ENCODE measurements at regions not wholly inside any gene's neighbourhood (a gene's known extent, or its start where the extent isn't known, plus 50 kb on each side); places are given as distances from the start of the nearest gene placed in this dataset.

DNA sequence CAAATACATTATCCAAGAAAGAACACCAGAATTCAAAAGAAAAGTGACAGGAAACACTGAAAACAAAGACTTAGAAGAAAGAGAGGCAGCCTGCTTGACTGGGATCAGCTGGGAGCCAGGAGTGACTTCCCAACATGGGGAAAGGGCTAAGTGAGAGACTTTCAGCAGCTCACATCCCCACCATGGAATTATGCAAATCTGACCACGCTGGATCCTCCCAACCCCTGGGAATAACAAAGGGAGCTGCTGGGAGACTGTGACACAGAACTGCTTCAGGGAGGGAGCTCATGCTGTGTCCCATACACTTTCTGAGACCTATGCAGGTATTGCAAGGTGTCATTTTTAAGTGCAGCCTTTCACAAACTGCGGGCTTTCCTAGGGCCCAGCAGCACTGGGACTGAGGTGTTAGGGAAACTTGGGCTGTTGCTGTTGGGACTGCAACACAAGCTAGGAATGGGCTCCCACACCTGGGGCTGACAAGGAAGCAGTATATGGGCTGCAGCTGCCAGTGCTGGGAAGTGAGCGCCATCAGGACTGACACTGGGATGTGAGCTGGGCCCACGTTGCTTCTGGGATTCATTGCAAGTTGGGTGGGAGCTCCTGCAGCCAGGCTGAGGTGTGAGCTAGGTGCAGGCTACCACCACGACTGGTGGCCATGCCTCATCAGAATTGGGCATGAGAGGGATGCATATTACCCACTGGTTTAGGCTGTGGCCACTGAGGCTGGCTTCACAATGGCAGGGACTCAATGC lies 139.1 kb downstream of the KDR start:
- DNase-seq, result no peak

- no peak for DNase-seq
Observed at GRCh38 chr4:54976682-54977081, 148.7 kb downstream of the KDR start.

DNA sequence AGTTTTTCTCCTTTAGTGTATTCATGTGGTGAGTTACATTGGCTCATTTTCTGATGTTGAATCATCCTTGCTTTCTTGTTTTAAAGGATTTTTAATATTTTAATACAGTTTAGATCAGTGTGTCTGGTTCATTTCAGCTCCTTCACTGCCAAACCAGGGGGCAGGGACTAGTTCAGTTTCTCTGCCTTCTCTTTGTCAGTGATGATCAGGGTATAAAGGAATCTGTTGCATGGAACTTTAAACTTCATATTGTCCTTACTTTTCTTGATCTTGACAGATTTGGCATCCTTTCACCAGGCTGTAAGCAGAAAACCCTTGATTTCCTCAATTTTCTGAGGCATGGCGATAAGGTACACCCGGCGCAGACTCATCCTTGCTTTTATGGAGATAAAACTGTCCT lies 149.4 kb downstream of the KDR start:
- no peak for DNase-seq

- no peak for DNase-seq
Observed at GRCh38 chr4:54973784-54974183, 151.6 kb downstream of the KDR start.

GRCh38 chr4:54971474-54971950 lies 153.9 kb downstream of the KDR start:
- DNase-seq, result peak; percentile 10

GRCh38 chr4:54967289-54967688 lies 158.1 kb downstream of the KDR start:
- no peak for DNase-seq

DNA sequence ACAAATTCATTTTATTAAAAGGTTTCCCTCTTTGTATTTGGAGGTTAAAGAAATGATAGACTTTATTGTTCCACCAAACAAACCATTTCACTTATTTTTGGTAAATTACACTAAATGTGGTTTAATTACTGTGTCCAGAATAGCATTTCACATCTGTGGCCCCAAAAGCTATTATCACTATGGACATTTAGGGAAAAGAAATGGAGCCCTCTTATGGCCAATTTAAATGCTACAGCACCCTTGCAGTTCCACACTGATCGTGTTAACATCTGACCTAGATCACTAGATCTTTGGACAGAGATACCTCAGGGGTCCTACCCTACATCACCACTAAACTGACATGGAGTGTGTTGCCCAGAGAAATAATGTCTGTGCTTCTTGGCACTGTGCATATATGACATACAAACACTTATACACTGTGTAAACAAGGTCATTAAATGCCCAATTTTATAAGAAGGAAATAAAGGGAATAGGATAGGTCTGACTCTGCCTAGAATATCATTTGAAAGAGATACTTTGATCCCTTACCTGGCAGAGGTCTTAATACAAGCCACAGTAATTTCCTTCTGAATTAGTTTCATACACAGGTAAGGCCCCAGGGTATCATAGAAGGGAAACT lies 163.9 kb downstream of the KDR start:
- peak; percentile 24 for DNase-seq

- DNase-seq, result peak; percentile 56
Observed at GRCh38 chr4:54959651-54960116, 165.7 kb downstream of the KDR start.

- DNase-seq, result no peak
Observed at GRCh38 chr4:54959131-54959530, 166.3 kb downstream of the KDR start.

- DNase-seq, result no peak
Observed at GRCh38 chr4:54958236-54958635, 167.2 kb downstream of the KDR start.

GRCh38 chr4:54954656-54955388 lies 170.6 kb downstream of the KDR start:
- DNase-seq, result no peak

DNA sequence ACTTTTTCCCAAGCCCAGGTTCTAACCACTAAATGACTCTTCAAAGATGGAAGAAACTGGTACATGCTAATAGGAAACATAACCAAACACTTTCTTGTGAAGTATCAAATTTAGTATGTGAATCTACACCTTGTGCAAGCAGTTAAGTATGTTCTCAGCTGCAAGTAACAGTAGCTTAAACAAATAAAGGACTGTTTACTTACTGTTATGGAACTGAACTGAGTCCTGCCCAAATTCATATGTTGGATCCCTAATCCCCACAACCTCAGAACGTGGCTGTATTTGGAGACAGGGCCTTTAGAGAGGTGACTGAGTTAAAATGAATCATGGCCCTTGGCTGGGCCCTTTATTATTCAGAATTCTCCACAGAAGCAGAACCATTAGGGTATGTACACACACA lies 178.7 kb downstream of the KDR start:
- DNase-seq, result no peak

DNA sequence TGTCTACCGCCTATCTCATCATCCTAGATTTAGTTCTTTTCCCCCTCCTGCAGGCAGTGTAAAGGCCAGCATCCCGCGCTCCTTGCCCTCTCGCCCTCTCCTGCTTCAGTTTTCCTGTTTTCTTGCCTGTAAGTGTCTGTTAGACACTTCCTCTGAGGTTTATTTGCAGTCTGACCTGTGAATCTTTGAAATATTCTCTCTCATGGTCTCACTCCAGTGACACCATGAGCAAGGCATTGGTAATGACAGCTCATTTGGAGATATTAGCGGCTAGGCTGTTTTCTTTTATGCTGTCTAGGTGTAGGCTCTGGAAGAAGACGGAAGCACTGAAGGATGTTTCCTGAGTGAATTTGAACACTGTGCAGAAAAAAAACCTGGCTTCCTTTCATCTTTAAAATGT lies 179.6 kb downstream of the KDR start:
- DNase-seq, result no peak

GRCh38 chr4:54942721-54943120 lies 182.7 kb downstream of the KDR start:
- no peak for DNase-seq

DNA sequence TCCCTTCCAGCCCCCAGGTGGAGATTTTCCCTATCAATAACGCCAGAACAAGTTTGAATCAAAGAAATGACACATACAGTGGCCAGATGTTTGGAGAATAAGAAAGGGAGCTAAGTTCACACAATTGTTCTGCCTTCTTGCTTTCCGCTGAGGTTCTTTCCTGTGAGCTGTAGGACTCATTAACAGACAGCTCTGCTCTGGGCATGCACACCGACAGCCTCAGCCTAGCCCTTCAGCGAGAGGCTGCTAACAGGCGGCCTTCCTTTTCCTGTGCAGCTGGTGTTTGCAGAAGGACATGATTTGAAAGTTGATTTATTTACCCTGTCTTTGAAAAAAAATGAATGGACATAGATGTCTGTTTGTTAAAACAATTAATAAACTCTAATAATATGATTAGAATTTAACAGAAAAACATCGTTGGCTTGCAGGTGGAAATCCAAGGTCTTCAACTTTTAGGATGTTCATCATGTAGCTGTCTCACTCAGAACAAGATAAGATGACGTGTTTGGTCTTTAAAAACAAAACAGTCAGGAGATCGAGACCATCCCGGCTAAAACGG lies 183.3 kb downstream of the KDR start:
- DNase-seq, result no peak

DNA sequence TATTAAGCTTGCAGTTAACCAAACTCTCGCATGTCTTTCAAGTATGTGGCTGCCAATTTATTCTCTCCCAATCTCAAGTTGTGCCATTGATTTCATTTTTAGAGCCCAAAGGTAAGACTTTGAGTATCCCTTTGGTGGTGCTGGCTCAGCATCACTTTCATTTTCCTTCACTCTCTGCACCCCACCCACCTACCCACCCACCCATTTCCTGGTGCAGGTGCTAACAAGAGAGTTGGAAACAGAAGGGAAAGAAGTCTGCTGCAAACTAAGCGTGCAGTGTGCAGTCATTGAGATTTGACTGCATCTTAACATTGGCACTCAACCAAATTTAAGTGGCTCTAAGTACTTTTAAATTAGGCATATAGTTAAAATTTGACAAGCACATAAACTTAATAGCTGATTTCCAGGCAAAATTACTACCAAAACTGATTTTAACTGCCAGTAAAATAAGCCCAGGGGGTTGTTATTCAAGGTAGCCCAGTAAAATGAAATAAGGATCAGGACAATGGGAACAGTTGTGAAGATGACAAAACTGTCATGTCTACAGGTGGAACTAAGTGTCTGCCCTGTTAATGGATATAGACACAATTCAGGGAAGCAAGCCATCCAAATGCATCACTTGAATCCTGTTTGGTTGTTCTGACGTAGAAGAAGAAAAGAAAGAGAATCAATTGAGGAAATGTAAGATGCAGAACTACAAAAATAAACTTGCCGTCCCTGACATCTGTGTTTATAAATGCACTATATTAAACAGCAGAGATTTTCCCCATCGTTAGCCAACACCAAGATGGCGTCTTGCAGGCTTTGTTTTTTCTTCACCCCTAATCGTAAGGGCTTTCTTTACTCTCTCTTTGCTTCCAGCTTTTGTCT lies 184.2 kb downstream of the KDR start:
- DNase-seq, result no peak

DNA sequence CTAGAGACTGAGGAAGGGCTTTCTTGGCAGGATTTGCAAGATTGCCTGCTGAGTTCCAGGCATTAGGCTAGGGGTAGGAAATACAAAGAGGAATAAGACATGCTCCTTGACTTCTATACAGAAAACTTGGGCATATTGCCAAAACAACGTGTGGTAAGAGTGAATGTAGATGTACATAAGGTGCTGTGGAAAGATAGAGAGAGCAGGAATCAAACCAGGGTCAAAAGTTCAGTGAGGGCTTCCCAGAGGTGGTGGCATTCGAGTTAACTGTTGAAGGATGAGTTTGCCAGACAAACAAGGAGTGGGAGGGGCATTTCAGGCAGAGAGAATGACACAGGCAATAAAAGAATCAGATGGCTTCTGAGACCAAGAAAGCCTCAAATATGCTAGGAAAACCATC lies 187.9 kb downstream of the KDR start:
- no peak for DNase-seq

- DNase-seq, result no peak
Observed at GRCh38 chr4:54933579-54933978, 191.8 kb downstream of the KDR start.

GRCh38 chr4:54930226-54930625 lies 195.2 kb downstream of the KDR start:
- no peak for DNase-seq

DNA sequence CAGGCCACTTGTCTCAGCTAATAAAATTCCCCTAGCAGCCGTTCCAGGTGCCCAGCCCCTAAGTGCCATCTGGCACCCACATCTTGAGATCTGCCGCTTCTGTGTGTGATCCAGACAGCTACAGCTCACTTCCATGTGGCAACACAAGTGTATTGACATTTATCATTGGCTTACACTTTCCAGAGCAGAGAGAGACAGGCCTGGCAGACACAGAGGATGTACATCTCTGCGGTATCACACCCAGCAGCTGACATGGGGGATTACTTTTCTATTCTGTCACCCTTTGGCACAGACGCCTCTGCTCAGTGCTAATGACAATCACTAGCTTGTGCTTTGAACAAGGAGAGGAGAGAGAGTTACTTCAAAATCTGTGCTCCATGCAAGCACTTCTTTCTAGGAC lies 195.9 kb downstream of the KDR start:
- DNase-seq, result no peak

DNA sequence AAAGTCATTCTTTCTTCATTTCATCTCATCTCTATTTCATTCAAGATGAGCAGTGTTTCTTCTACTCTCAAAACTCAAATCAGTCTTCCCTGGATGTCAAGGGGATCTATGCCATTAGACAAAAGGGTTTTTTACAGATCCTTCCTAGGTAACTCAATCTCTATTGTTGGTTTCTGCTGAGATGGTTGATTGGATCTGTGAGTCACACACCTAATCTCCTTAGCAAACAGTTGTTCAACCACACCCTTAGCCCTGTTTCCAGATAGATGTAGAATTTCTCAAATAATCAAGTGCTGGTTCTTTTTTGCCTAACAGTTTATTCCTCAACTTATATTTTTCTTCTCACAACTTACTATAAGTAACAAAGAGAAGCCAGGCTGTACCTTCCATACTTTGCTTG lies 200.5 kb downstream of the KDR start:
- DNase-seq, result no peak

DNA sequence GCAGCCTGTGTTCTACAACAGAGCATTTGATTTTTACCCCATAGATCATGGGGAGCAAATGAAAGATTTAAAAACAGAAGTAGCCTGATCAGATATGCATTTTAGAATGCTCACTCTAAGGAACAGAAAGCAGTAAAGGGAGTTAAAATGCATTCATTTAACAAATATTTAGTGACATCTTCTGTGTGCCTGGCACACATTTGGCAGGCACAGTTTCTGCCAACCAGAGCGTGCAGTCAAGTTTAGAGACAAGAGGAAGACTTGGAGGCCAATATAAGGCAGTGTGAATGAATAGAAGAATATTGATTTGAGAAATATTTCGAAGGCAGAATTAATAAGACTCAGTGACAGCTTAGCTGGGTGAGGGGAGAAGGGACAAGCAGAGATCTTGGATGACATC lies 210.1 kb downstream of the KDR start:
- no peak for DNase-seq

DNA sequence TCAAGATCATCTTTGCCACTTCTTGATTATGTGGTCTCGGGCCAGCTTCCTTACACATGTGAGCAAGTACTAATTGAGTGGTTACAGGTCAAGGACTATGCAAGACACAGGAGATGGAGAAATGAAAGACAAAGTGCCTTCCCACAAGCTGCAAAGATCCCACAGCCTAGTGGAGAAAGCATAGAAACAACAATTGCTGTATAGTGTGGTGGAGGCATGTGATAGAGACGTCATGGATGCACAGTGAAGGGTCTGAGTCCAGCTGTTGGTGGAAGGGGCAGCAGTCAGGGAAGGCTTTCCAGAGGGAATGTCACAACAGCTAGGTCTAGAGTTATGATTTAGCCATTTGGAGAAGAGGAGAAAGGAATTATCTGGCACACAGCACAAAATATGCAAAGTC lies 210.6 kb downstream of the KDR start:
- no peak for DNase-seq
